ENCODE measurements at regions not wholly inside any gene's neighbourhood (a gene's known extent, or its start where the extent isn't known, plus 50 kb on each side); places are given as distances from the start of the nearest gene placed in this dataset.

DNA sequence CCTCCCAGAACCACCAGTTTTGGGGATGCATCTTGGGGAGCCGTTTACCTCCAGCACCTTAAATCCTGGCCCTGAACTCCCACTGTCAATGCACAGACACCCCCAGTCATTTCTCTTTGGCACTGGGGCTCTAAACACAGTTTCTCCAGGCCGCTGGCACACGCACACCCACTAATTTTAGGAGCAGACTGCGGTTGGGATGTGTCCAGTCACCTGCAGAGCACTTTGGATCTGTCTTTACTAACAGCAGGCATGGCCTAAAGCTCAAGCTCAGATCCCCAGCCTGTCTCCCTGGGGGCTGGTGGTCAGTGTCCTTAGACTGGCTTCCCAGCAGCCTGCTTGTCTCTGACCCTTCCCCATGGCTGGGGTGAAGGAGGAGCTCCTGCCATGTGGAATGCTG, 49.9 kb downstream of the SYNE3 start:
- no peak for DNase-seq (ENCODE audit: low read depth)

GRCh38 chr14:95465936-95466335, 50.5 kb downstream of the SYNE3 start:
- DNase-seq (ENCODE audit: low read depth), result no peak

DNA sequence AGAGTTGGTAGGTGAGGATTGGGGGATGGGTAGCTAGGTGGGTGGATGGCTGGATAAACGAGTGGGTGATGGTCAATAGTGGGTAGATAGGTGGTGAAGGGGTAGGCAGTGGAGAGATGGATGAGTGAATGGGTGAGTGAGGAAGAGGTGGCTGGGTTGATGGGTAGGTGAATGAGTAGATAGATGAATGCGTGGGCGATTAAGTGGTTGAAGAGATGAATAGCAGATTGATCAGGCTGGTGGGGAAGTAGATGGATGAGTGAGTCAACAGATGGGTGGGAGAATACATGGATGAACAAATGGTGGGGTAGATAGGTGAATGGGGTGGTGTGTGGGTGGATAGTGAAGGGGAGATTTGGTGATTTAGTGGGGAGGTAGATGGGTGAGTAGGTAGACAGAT, 51.1 kb downstream of the SYNE3 start:
- DNase-seq (ENCODE audit: low read depth), result no peak

- DNase-seq (ENCODE audit: low read depth), result no peak
Observed at GRCh38 chr14:95464514-95464913, 51.9 kb downstream of the SYNE3 start.

GRCh38 chr14:95464103-95464502, 52.3 kb downstream of the SYNE3 start:
- no peak for DNase-seq (ENCODE audit: low read depth)

- no peak for DNase-seq (ENCODE audit: low read depth)
Observed at GRCh38 chr14:95463171-95463901, 53.1 kb downstream of the SYNE3 start.

DNA sequence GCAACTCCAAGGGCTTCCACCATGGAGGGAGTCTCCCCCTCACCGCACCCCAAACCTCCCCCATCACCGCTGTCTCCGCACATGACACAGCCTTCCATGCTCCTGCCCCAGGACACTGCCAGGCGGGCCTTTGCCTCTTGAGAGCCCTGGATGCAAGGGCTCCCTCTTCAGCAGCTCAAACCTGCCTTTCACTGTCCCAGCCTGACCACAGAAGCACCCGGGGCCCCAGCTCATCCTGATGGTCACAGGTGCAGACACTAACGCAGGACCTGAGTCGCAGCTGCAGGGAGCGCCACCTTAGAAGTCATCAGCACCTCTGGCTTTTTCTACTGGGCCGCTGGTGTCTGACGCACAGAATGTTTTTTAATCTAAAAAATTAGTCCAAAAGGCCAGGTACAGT, 54.0 kb downstream of the SYNE3 start:
- no peak for DNase-seq (ENCODE audit: low read depth)

- no peak for DNase-seq (ENCODE audit: low read depth)
Observed at GRCh38 chr14:95460647-95461478, 55.6 kb downstream of the SYNE3 start.

GRCh38 chr14:95458906-95459305, 57.5 kb downstream of the SYNE3 start:
- no peak for DNase-seq (ENCODE audit: low read depth)

- DNase-seq (ENCODE audit: low read depth), result no peak
Observed at GRCh38 chr14:95458459-95458858, 58.0 kb downstream of the SYNE3 start.

- DNase-seq (ENCODE audit: low read depth), result no peak
Observed at GRCh38 chr14:95456281-95456680, 60.2 kb downstream of the SYNE3 start.

DNA sequence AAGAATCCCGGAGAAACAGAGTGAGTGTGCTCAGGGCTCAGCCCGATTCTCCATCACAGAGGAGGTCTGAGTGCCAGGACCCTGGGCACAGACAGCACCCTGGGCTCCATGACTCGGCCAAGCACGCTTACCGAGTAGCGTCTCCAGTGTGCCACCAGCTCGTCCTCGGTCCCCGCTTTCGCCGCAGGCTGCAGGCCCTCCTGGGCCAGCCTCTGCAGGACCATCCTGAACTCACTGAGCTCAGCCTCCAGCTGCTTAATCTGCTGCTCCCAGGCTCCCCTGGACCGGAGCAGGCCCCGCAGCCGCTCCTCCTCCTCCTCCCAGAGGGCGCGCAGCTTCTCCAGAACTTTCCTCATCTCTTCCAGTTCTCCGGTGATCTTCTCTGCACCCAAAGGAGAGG, 61.2 kb downstream of the SYNE3 start:
- DNase-seq (ENCODE audit: low read depth), result no peak

- DNase-seq (ENCODE audit: low read depth), result no peak
Observed at GRCh38 chr14:95453713-95453980, 62.8 kb downstream of the SYNE3 start.

DNA sequence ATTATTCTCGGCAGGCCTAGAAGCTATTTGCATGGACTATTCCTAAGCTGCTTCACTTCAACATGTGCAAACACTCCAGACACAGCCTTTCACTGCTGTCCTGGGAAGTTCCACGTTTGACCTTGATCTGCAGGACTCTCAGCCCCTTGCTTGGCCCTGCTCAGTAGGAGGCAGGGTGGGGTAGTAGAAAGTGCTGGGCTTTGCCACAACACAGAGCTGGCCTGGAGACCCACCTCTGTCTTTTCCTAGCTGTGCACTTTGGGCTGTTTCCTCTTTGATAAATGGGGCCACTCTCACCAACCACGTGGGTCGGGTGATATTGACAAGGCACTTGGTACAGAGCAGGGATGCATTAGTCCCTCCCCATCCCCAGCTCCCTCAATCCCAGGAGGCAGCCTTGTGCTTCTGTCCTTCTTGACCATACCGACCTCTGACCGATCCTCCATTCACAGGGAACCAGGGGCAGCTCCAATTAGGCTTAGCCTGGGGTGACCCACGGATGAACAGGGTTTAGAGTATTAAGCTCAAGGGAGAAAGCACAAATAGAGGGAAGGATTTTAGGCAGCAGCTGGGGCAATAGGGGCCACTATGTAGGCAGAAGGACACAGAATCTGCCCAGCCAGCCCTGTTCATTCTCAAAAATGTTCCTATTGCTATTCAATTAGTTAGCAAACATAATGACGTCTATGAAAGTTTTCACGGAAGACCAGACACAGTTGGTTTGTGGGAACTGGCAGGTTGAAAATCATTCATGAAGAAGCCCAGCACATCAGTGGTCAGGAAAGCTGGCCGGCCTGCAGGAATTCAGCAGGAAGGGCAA, 63.3 kb downstream of the SYNE3 start:
- no peak for DNase-seq (ENCODE audit: low read depth)

GRCh38 chr14:95452176-95452892, 64.1 kb downstream of the SYNE3 start:
- DNase-seq (ENCODE audit: low read depth), result no peak

DNA sequence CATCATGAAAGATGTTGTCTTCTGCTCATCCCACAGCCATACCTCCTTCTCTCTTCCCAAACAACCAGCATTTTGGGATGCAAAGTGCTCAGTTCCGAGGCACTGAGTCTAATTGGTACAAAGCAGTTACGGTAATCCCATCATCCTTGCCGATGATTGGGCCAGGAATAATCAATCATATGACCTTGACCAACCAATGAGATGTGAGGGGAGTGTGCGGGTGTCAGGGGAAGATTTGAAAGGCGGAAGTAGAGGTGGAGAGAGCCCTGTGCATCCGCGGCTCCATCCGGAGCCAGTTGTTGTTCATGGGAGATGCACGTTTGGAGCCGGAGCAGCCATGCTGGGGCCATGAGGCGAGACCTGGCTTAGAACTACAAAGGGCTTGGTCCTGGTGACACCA, 67.3 kb downstream of the SYNE3 start:
- DNase-seq (ENCODE audit: low read depth), result no peak

DNA sequence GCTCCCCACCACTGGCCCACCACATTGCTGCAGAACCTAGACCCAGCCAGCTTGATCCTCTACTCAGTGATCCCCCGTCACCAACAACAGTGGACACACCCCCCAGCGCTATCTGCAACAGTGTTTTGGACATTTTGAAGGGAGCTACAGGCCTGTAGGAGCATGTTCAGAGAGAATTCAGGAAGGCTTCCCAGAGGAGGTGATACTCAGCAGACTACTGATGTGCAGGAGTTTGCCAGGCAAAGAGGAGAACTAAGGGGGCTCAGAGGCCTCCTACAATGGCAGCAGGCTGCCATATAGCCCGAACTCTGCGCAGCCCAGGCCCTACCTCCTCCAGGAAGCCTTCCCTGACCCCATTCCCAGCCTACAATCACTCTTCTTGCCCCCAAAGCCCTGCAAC, 70.0 kb downstream of the SYNE3 start:
- DNase-seq (ENCODE audit: low read depth), result no peak

DNA sequence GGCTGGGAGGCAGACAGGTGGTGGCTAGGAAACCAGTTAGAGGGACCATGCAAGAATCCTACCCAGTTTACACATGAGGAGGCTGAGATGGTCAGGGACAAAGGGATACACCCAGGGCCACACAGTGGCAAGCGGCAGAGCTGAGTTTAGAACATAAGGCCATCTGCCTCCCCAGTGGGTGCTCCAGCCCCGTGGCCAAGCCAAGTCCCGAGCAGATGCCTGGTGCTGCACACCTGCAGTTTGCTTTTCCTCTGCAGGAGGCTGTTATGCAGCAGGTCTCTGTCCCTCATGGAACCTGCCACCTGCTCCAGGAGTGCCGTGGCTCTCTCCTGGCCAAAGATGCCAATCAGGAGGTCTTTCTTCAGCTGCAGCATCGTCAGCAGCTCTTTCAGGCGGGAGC, 70.8 kb downstream of the SYNE3 start:
- DNase-seq (ENCODE audit: low read depth), result no peak

GRCh38 chr14:95445161-95445560, 71.3 kb downstream of the SYNE3 start:
- no peak for DNase-seq (ENCODE audit: low read depth)

GRCh38 chr14:95444132-95445129, 72.0 kb downstream of the SYNE3 start:
- no peak for DNase-seq (ENCODE audit: low read depth)

DNA sequence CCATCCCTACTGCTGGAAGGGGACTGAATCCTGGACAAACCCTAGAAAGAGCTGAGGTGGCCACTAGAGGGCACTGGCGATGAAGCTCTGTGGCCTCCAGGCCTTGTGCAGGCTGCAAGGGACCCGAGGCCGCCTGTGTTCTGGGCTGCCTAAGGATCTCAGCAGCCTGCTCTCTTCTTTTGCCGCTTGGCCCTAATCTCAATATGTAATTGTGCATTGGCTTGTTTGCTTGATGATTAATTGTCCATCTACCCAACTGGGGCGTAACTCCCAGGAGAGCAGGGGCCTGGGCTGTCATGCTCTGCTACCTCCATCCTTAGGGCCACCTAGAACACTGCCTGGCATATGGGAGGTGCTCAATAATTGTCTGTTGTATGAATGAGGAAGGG, 73.8 kb downstream of the SYNE3 start:
- DNase-seq (ENCODE audit: low read depth), result peak; percentile 40
